ENCODE measurements at regions not wholly inside any gene's neighbourhood (a gene's known extent, or its start where the extent isn't known, plus 50 kb on each side); places are given as distances from the start of the nearest gene placed in this dataset.

GRCh38 chr1:100606438-100606837 lies 68.5 kb downstream of the GPR88 start:
- Histone ChIP-seq H3K4me2 (no peak overlapping the region), H3K4me1 (ENCODE audit: insufficient read depth) (no peaks in the 10 kb centered on the region), H3F3A (replicated peaks; ENCODE audit: low read depth) (no peaks in the 10 kb centered on the region), H3K4me3 (no peak overlapping the region), H3K36me3 (ENCODE audit: insufficient read depth) (no peaks in the 10 kb centered on the region), H3K27ac (ENCODE audit: low read depth) (no peak overlapping the region), H2AFZ (no peak overlapping the region), H3K27me3 (ENCODE audit: insufficient read depth) (no peaks in the 10 kb centered on the region), H4K20me1 (replicated peaks; ENCODE audit: insufficient read depth) (no peaks in the 10 kb centered on the region), H3K9me2 (ENCODE audit: insufficient read depth) (no peaks in the 10 kb centered on the region), H3K79me2 (replicated peaks; ENCODE audit: insufficient read depth) (no peaks in the 10 kb centered on the region)
- DNase-seq (ENCODE audit: low spot score) (peak; percentile 44), ATAC-seq (peak; percentile 69)
- H3K36me3 Mint-ChIP-seq (ENCODE audit: low read depth) = peaks cover 7% of the 10 kb centered on the region; the same call in 1 of the 3 replicates
- H3K9me3 Mint-ChIP-seq = peaks cover 29% of the 10 kb centered on the region
- H3K27me3 Mint-ChIP-seq (ENCODE audit: insufficient read depth, low read depth, poor library complexity) = peaks cover 1% of the 10 kb centered on the region
- TF ChIP-seq CTCF (conservative IDR thresholded peaks at IDR 0.05; ENCODE audit: low read depth in 2 of 2) (peak; percentile 55 to 81), EZH2phosphoT487 (IDR thresholded peaks at IDR 0.05; ENCODE audit: unreplicated experiment) (no peak)
- no peaks in the 10 kb centered on the region for H3K4me1 Mint-ChIP-seq
- no peak overlapping the region for H3K27ac Mint-ChIP-seq
- no peak overlapping the region for H3K4me3 Mint-ChIP-seq

GRCh38 chr1:100607628-100608240 lies 69.8 kb downstream of the GPR88 start:
- no peak overlapping the region for H3K4me3 Mint-ChIP-seq
- ATAC-seq (no peak), DNase-seq (ENCODE audit: low spot score) (no peak)
- no peaks in the 10 kb centered on the region for H3K79me2 ChIP-seq (replicated peaks; ENCODE audit: insufficient read depth)
- no peaks in the 10 kb centered on the region; the same call in 1 of the 2 replicates for H3K9me2 ChIP-seq (ENCODE audit: insufficient read depth)
- no peaks in the 10 kb centered on the region for H3K36me3 ChIP-seq (ENCODE audit: insufficient read depth)
- TF ChIP-seq ZNF331 (CRISPR knock-in tag; IDR thresholded peaks at IDR 0.05; ENCODE audit: low read depth) (no peak), ZNF114 (CRISPR knock-in tag; IDR thresholded peaks at IDR 0.05) (no peak), NANOG (IDR thresholded peaks at IDR 0.05; ENCODE audit: borderline replicate concordance) (no peak), POLR2AphosphoS5 (IDR thresholded peaks at IDR 0.05; ENCODE audit: low read depth) (no peak)
- TF ChIP-seq, protein P1, sequence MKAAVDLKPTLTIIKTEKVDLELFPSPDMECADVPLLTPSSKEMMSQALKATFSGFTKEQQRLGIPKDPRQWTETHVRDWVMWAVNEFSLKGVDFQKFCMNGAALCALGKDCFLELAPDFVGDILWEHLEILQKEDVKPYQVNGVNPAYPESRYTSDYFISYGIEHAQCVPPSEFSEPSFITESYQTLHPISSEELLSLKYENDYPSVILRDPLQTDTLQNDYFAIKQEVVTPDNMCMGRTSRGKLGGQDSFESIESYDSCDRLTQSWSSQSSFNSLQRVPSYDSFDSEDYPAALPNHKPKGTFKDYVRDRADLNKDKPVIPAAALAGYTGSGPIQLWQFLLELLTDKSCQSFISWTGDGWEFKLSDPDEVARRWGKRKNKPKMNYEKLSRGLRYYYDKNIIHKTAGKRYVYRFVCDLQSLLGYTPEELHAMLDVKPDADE (IDR thresholded peaks at IDR 0.05) = no peak
- H4K20me1 ChIP-seq (replicated peaks; ENCODE audit: insufficient read depth) = no peaks in the 10 kb centered on the region
- H3F3A ChIP-seq (replicated peaks; ENCODE audit: low read depth) = no peaks in the 10 kb centered on the region
- H3K27me3 Mint-ChIP-seq (ENCODE audit: insufficient read depth, low read depth, poor library complexity) = peaks cover 1% of the 10 kb centered on the region
- H3K27ac Mint-ChIP-seq = no peak overlapping the region
- H2AFZ ChIP-seq = peak overlapping the region; percentile 31
- H3K4me1 ChIP-seq (ENCODE audit: insufficient read depth) = no peaks in the 10 kb centered on the region
- H3K4me2 ChIP-seq = no peak overlapping the region
- H3K9me3 Mint-ChIP-seq = peaks cover 20% of the 10 kb centered on the region
- H3K27me3 ChIP-seq (ENCODE audit: insufficient read depth) = no peaks in the 10 kb centered on the region
- peaks cover 6% of the 10 kb centered on the region; the same call in 1 of the 3 replicates for H3K36me3 Mint-ChIP-seq (ENCODE audit: low read depth)
- H3K27ac ChIP-seq (ENCODE audit: low read depth) = no peak overlapping the region
- no peaks in the 10 kb centered on the region for H3K4me1 Mint-ChIP-seq
- H3K4me3 ChIP-seq = no peak overlapping the region

DNA sequence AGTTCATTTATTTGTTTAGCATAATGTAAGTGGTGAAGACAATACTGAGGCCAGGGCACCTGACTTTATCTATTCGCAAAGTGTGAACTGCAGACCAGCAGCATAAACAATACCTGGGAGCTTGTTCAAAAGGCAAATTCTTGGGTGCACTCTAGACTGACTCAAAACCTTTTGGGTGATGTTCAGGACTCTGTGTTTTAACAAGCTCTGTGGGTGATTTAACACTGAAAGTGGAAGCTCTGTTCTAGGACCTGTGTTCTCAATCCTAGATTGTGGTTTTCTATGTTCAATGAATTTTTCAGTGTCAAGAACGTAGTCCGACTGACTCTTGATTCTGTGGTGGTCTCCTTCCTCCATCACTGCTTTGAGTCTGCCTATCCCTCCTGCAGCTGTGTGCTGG lies 71.9 kb downstream of the GPR88 start:
- peaks cover 1% of the 10 kb centered on the region for H3K27me3 Mint-ChIP-seq (ENCODE audit: insufficient read depth, low read depth, poor library complexity)
- peaks cover 3% of the 10 kb centered on the region for H3K9me3 Mint-ChIP-seq
- ATAC-seq (no peak), DNase-seq (ENCODE audit: low spot score) (no peak)
- H2AFZ ChIP-seq = 0 out of 2 replicates have a peak overlapping the region, but pooled peaks have one; percentile 30
- H3K4me2 ChIP-seq = no peak overlapping the region
- H3K27me3 ChIP-seq (ENCODE audit: insufficient read depth) = no peaks in the 10 kb centered on the region
- H3K4me3 Mint-ChIP-seq = no peak overlapping the region
- no peak overlapping the region for H3K4me3 ChIP-seq
- H3K36me3 Mint-ChIP-seq (ENCODE audit: low read depth) = no peaks in the 10 kb centered on the region; the same call in 2 of the 3 replicates
- H3K9me2 ChIP-seq (ENCODE audit: insufficient read depth) = no peaks in the 10 kb centered on the region; the same call in 1 of the 2 replicates
- no peak overlapping the region for H3K27ac Mint-ChIP-seq
- peaks cover 3% of the 10 kb centered on the region; the same call in 1 of the 3 replicates for H3K4me1 Mint-ChIP-seq
- H3K36me3 ChIP-seq (ENCODE audit: insufficient read depth) = no peaks in the 10 kb centered on the region
- no peak overlapping the region for H3K27ac ChIP-seq (ENCODE audit: low read depth)
- no peaks in the 10 kb centered on the region for H4K20me1 ChIP-seq (replicated peaks; ENCODE audit: insufficient read depth)
- H3F3A ChIP-seq (replicated peaks; ENCODE audit: low read depth) = no peaks in the 10 kb centered on the region
- H3K4me1 ChIP-seq (ENCODE audit: insufficient read depth) = no peaks in the 10 kb centered on the region
- no peaks in the 10 kb centered on the region for H3K79me2 ChIP-seq (replicated peaks; ENCODE audit: insufficient read depth)
- TF ChIP-seq CREB1 (CRISPR knock-in tag; IDR thresholded peaks at IDR 0.05; ENCODE audit: low read depth) = no peak
- TF ChIP-seq EZH2phosphoT487 (IDR thresholded peaks at IDR 0.05; ENCODE audit: unreplicated experiment) = no peak
- no peak for TF ChIP-seq POLR2AphosphoS5 (IDR thresholded peaks at IDR 0.05; ENCODE audit: low read depth)
- no peak for TF ChIP-seq ZNF114 (CRISPR knock-in tag; IDR thresholded peaks at IDR 0.05)
- TF ChIP-seq CTCF (conservative IDR thresholded peaks at IDR 0.05; ENCODE audit: low read depth in 2 of 2) = no peak
